ENCODE measurements at regions not wholly inside any gene's neighbourhood (a gene's known extent, or its start where the extent isn't known, plus 50 kb on each side); places are given as distances from the start of the nearest gene placed in this dataset.
A peak's percentile ranks its signal among the peaks of the same experiment; 100 is the strongest.
"Not testable (repeated sequence)": the region's sequence is repeated elsewhere in the genome, so short reads cannot be mapped to it uniquely, and the experiment has no call there.

- not testable (repeated sequence) for H3K79me1 ChIP-seq (ENCODE audit: low read length); H3K23ac ChIP-seq (ENCODE audit: low read length); H4K5ac ChIP-seq (ENCODE audit: low read length); H3K79me2 ChIP-seq (ENCODE audit: control insufficient read depth, insufficient read depth, low read length); H3K9ac ChIP-seq (ENCODE audit: low read length); H3K4me3 ChIP-seq (ENCODE audit: low read length); H3K27ac ChIP-seq (ENCODE audit: low read depth, low read length); H3K56ac ChIP-seq (ENCODE audit: low read length); H3K4ac ChIP-seq (ENCODE audit: low read depth, low read length); DNase-seq; H3K4me1 ChIP-seq (ENCODE audit: control insufficient read depth, low read depth, low read length); H3K18ac ChIP-seq (ENCODE audit: low read length); H3K36me3 ChIP-seq (ENCODE audit: control insufficient read depth, insufficient read depth, low read length); H3K27me3 ChIP-seq (ENCODE audit: insufficient read depth, low read length, poor library complexity); H2BK5ac ChIP-seq (ENCODE audit: low read length); H3K4me2 ChIP-seq (ENCODE audit: low read length); H2AK5ac ChIP-seq (ENCODE audit: low read length); H2BK120ac ChIP-seq (ENCODE audit: low read depth, low read length); H4K8ac ChIP-seq (ENCODE audit: low read depth, low read length)
- no CpG with 5 or more reads among the region's 4 CpGs for WGBS (ENCODE audit: extremely low coverage, insufficient coverage, low lambda C conversion rate)
- H2BK15ac ChIP-seq (replicated peaks; ENCODE audit: low read depth) = peak overlapping the region; percentile 79
Measured at GRCh38 chr20:51167911-51168310, 145.0 kb upstream of the KCNG1 start.

GRCh38 chr20:51166489-51166888 is 143.6 kb upstream of the KCNG1 start:
- Histone ChIP-seq H3K9ac (ENCODE audit: low read length) (no peak overlapping the region), H3K23ac (ENCODE audit: low read length) (no peak overlapping the region), H3K4me2 (ENCODE audit: low read length) (no peak overlapping the region), H2BK15ac (replicated peaks; ENCODE audit: low read depth) (no peak overlapping the region), H3K79me2 (ENCODE audit: control insufficient read depth, insufficient read depth, low read length) (no peaks in the 10 kb centered on the region), H3K4me3 (ENCODE audit: low read length) (no peak overlapping the region), H3K27me3 (ENCODE audit: insufficient read depth, low read length, poor library complexity) (no peaks in the 10 kb centered on the region), H2BK5ac (ENCODE audit: low read length) (no peak overlapping the region), H3K18ac (ENCODE audit: low read length) (no peak overlapping the region), H3K79me1 (ENCODE audit: low read length) (no peaks in the 10 kb centered on the region), H3K4me1 (ENCODE audit: control insufficient read depth, low read depth, low read length) (peaks cover 3% of the 10 kb centered on the region), H4K8ac (ENCODE audit: low read depth, low read length) (no peak overlapping the region), H2BK120ac (ENCODE audit: low read depth, low read length) (no peak overlapping the region), H3K27ac (ENCODE audit: low read depth, low read length) (no peak overlapping the region), H3K4ac (ENCODE audit: low read depth, low read length) (no peak overlapping the region), H2AK5ac (ENCODE audit: low read length) (no peak overlapping the region), H3K36me3 (ENCODE audit: control insufficient read depth, insufficient read depth, low read length) (no peaks in the 10 kb centered on the region), H3K56ac (ENCODE audit: low read length) (no peak overlapping the region), H4K5ac (ENCODE audit: low read length) (no peak overlapping the region)
- WGBS (ENCODE audit: extremely low coverage, insufficient coverage, low lambda C conversion rate) = no CpG with 5 or more reads among the region's 3 CpGs
- no peak for DNase-seq

GRCh38 chr20:51165131-51165530 is 142.2 kb upstream of the KCNG1 start:
- H2BK15ac ChIP-seq (replicated peaks; ENCODE audit: low read depth) = no peak overlapping the region
- H3K4me3 ChIP-seq (ENCODE audit: low read length) = no peak overlapping the region
- no peaks in the 10 kb centered on the region for H3K36me3 ChIP-seq (ENCODE audit: control insufficient read depth, insufficient read depth, low read length)
- no peak overlapping the region for H3K23ac ChIP-seq (ENCODE audit: low read length)
- no peak overlapping the region for H3K18ac ChIP-seq (ENCODE audit: low read length)
- H3K27ac ChIP-seq (ENCODE audit: low read depth, low read length) = no peak overlapping the region
- no peaks in the 10 kb centered on the region for H3K79me2 ChIP-seq (ENCODE audit: control insufficient read depth, insufficient read depth, low read length)
- no peak overlapping the region for H2AK5ac ChIP-seq (ENCODE audit: low read length)
- H3K4ac ChIP-seq (ENCODE audit: low read depth, low read length) = no peak overlapping the region
- WGBS (ENCODE audit: extremely low coverage, insufficient coverage, low lambda C conversion rate) = no CpG with 5 or more reads among the region's 9 CpGs
- H3K56ac ChIP-seq (ENCODE audit: low read length) = no peak overlapping the region
- H3K27me3 ChIP-seq (ENCODE audit: insufficient read depth, low read length, poor library complexity) = no peaks in the 10 kb centered on the region
- H3K9ac ChIP-seq (ENCODE audit: low read length) = no peak overlapping the region
- no peak overlapping the region for H4K5ac ChIP-seq (ENCODE audit: low read length)
- DNase-seq = no peak
- H3K4me1 ChIP-seq (ENCODE audit: control insufficient read depth, low read depth, low read length) = no peaks in the 10 kb centered on the region
- H4K8ac ChIP-seq (ENCODE audit: low read depth, low read length) = no peak overlapping the region
- no peak overlapping the region for H3K4me2 ChIP-seq (ENCODE audit: low read length)
- no peak overlapping the region for H2BK120ac ChIP-seq (ENCODE audit: low read depth, low read length)
- H2BK5ac ChIP-seq (ENCODE audit: low read length) = no peak overlapping the region
- no peaks in the 10 kb centered on the region for H3K79me1 ChIP-seq (ENCODE audit: low read length)

GRCh38 chr20:51164731-51165130 is 141.8 kb upstream of the KCNG1 start:
- no peak overlapping the region for H3K4ac ChIP-seq (ENCODE audit: low read depth, low read length)
- no peak overlapping the region for H3K23ac ChIP-seq (ENCODE audit: low read length)
- no peak overlapping the region for H2BK15ac ChIP-seq (replicated peaks; ENCODE audit: low read depth)
- H3K56ac ChIP-seq (ENCODE audit: low read length) = no peak overlapping the region
- H3K79me1 ChIP-seq (ENCODE audit: low read length) = no peaks in the 10 kb centered on the region
- no peak overlapping the region for H2BK120ac ChIP-seq (ENCODE audit: low read depth, low read length)
- no CpG with 5 or more reads among the region's 2 CpGs for WGBS (ENCODE audit: extremely low coverage, insufficient coverage, low lambda C conversion rate)
- no peaks in the 10 kb centered on the region for H3K36me3 ChIP-seq (ENCODE audit: control insufficient read depth, insufficient read depth, low read length)
- no peak overlapping the region for H3K4me3 ChIP-seq (ENCODE audit: low read length)
- H2AK5ac ChIP-seq (ENCODE audit: low read length) = no peak overlapping the region
- H3K79me2 ChIP-seq (ENCODE audit: control insufficient read depth, insufficient read depth, low read length) = no peaks in the 10 kb centered on the region
- no peak overlapping the region for H3K18ac ChIP-seq (ENCODE audit: low read length)
- H4K5ac ChIP-seq (ENCODE audit: low read length) = no peak overlapping the region
- H3K27ac ChIP-seq (ENCODE audit: low read depth, low read length) = no peak overlapping the region
- H3K27me3 ChIP-seq (ENCODE audit: insufficient read depth, low read length, poor library complexity) = no peaks in the 10 kb centered on the region
- no peak overlapping the region for H2BK5ac ChIP-seq (ENCODE audit: low read length)
- no peak overlapping the region for H3K9ac ChIP-seq (ENCODE audit: low read length)
- no peak overlapping the region for H4K8ac ChIP-seq (ENCODE audit: low read depth, low read length)
- no peaks in the 10 kb centered on the region for H3K4me1 ChIP-seq (ENCODE audit: control insufficient read depth, low read depth, low read length)
- DNase-seq = no peak
- no peak overlapping the region for H3K4me2 ChIP-seq (ENCODE audit: low read length)

- Histone ChIP-seq H3K27me3 (ENCODE audit: insufficient read depth, low read length, poor library complexity) (no peaks in the 10 kb centered on the region), H4K8ac (ENCODE audit: low read depth, low read length) (no peak overlapping the region), H3K9ac (ENCODE audit: low read length) (no peak overlapping the region), H4K5ac (ENCODE audit: low read length) (no peak overlapping the region), H3K56ac (ENCODE audit: low read length) (no peak overlapping the region), H3K79me1 (ENCODE audit: low read length) (no peaks in the 10 kb centered on the region), H3K4me2 (ENCODE audit: low read length) (no peak overlapping the region), H3K27ac (ENCODE audit: low read depth, low read length) (no peak overlapping the region), H3K36me3 (ENCODE audit: control insufficient read depth, insufficient read depth, low read length) (no peaks in the 10 kb centered on the region), H2BK15ac (replicated peaks; ENCODE audit: low read depth) (no peak overlapping the region), H2AK5ac (ENCODE audit: low read length) (no peak overlapping the region), H3K4me1 (ENCODE audit: control insufficient read depth, low read depth, low read length) (no peaks in the 10 kb centered on the region), H3K18ac (ENCODE audit: low read length) (no peak overlapping the region), H3K79me2 (ENCODE audit: control insufficient read depth, insufficient read depth, low read length) (no peaks in the 10 kb centered on the region), H3K23ac (ENCODE audit: low read length) (no peak overlapping the region), H2BK5ac (ENCODE audit: low read length) (no peak overlapping the region), H3K4ac (ENCODE audit: low read depth, low read length) (no peak overlapping the region), H2BK120ac (ENCODE audit: low read depth, low read length) (no peak overlapping the region), H3K4me3 (ENCODE audit: low read length) (no peak overlapping the region)
- DNase-seq = no peak
- WGBS (ENCODE audit: extremely low coverage, insufficient coverage, low lambda C conversion rate) = no CpG with 5 or more reads among the region's 13 CpGs
Measured at GRCh38 chr20:51163996-51164600, 141.2 kb upstream of the KCNG1 start.

GRCh38 chr20:51162015-51162414 is 139.1 kb upstream of the KCNG1 start:
- H4K5ac ChIP-seq (ENCODE audit: low read length) = no peak overlapping the region
- no peak overlapping the region for H2BK15ac ChIP-seq (replicated peaks; ENCODE audit: low read depth)
- no CpG with 5 or more reads among the region's 6 CpGs for WGBS (ENCODE audit: extremely low coverage, insufficient coverage, low lambda C conversion rate)
- H3K27me3 ChIP-seq (ENCODE audit: insufficient read depth, low read length, poor library complexity) = no peaks in the 10 kb centered on the region
- no peaks in the 10 kb centered on the region for H3K79me2 ChIP-seq (ENCODE audit: control insufficient read depth, insufficient read depth, low read length)
- H3K4me1 ChIP-seq (ENCODE audit: control insufficient read depth, low read depth, low read length) = no peaks in the 10 kb centered on the region
- no peak overlapping the region for H3K9ac ChIP-seq (ENCODE audit: low read length)
- no peaks in the 10 kb centered on the region for H3K79me1 ChIP-seq (ENCODE audit: low read length)
- H3K23ac ChIP-seq (ENCODE audit: low read length) = no peak overlapping the region
- H3K4ac ChIP-seq (ENCODE audit: low read depth, low read length) = no peak overlapping the region
- H2AK5ac ChIP-seq (ENCODE audit: low read length) = no peak overlapping the region
- no peak overlapping the region for H3K27ac ChIP-seq (ENCODE audit: low read depth, low read length)
- DNase-seq = no peak
- H3K4me3 ChIP-seq (ENCODE audit: low read length) = no peak overlapping the region
- H3K36me3 ChIP-seq (ENCODE audit: control insufficient read depth, insufficient read depth, low read length) = no peaks in the 10 kb centered on the region
- no peak overlapping the region for H2BK120ac ChIP-seq (ENCODE audit: low read depth, low read length)
- H3K56ac ChIP-seq (ENCODE audit: low read length) = no peak overlapping the region
- H4K8ac ChIP-seq (ENCODE audit: low read depth, low read length) = no peak overlapping the region
- no peak overlapping the region for H3K18ac ChIP-seq (ENCODE audit: low read length)
- no peak overlapping the region for H2BK5ac ChIP-seq (ENCODE audit: low read length)
- no peak overlapping the region for H3K4me2 ChIP-seq (ENCODE audit: low read length)
